Peyer's patch (tissue), 4 donors: ENCODE measurements at regions not wholly inside any gene's neighbourhood (a gene's known extent, or its start where the extent isn't known, plus 50 kb on each side); places are given as distances from the start of the nearest gene placed in this dataset.

Experiments used
- DNase-seq, 3 donors: peaks; one replicate each; pipeline ENCODE4 v3.0.0-alpha.2; 2017 to 2019
- H3K27ac ChIP-seq, 4 donors: fragments of 200-600 bp; sonication (generic); one replicate each; pipeline ENCODE4 v1.5.1; 2016 to 2019
- H3K27me3 ChIP-seq, 2 donors: fragments of 200-600 bp; sonication (generic); one replicate each; pipeline ENCODE4 v1.5.1; 2019
- H3K36me3 ChIP-seq, 3 donors: fragments of 200-600 bp; sonication (generic); one replicate each; pipeline ENCODE4 v1.5.1; 2016 to 2019
- H3K4me1 ChIP-seq, 4 donors: fragments of 200-600 bp; sonication (generic); one replicate each; pipeline ENCODE4 v1.5.1; 2016 to 2019
- H3K4me3 ChIP-seq, 4 donors: fragments of 200-600 bp; sonication (generic); 1 replicate in 3 of 4; 2 replicates in 1 of 4; pipeline ENCODE4 v1.5.1; 2016 to 2019; ENCODE audit warnings: mild to moderate bottlenecking in 1 of 4
- H3K9me3 ChIP-seq, 4 donors: fragments of 200-600 bp; sonication (generic); one replicate each; pipeline ENCODE4 v1.5.1; 2016 to 2019; ENCODE audit warnings: mild to moderate bottlenecking in 1 of 4
- CTCF ChIP-seq, 6 experiments: fragments of 450-650 bp in 4 of 6; fragments of 200-600 bp in 2 of 6; sonication (generic) in 1 of 6; IDR thresholded peaks; one replicate each; pipeline ENCODE4 v1.5.1; 2017 to 2019; ENCODE audit warnings: antibody characterized with exemption in 6 of 6, mild to moderate bottlenecking in 3 of 6, moderate library complexity in 1 of 6
- POLR2A ChIP-seq, 2 donors: fragments of 450-650 bp; IDR thresholded peaks; one replicate each; pipeline ENCODE4 v1.5.1; 2017; ENCODE audit warnings: antibody characterized with exemption in 2 of 2, mild to moderate bottlenecking in 2 of 2, moderate library complexity in 2 of 2

GRCh38 chr16:88286301-88286923 lies 96.3 kb upstream of the ZNF469 start:
- peaks cover 0 to 11% (median 3%) of the 10 kb centered on the region in 4 donors for H3K9me3 ChIP-seq
- peaks cover 0 to 5% (median 0%) of the 10 kb centered on the region in 4 donors for H3K4me1 ChIP-seq
- no peak for TF ChIP-seq CTCF (IDR thresholded peaks at IDR 0.05)
- TF ChIP-seq POLR2A (IDR thresholded peaks at IDR 0.05), result no peak
- no peak overlapping the region for H3K4me3 ChIP-seq
- no peaks in the 10 kb centered on the region for H3K36me3 ChIP-seq
- H3K27ac ChIP-seq, result no peak overlapping the region
- H3K27me3 ChIP-seq, result no peaks in the 10 kb centered on the region
- no peak for DNase-seq

GRCh38 chr16:88287219-88287618 lies 95.5 kb upstream of the ZNF469 start:
- H3K27me3 ChIP-seq, result no peaks in the 10 kb centered on the region
- peaks cover 0 to 11% (median 3%) of the 10 kb centered on the region in 4 donors for H3K9me3 ChIP-seq
- peaks cover 0 to 5% (median 0%) of the 10 kb centered on the region in 4 donors for H3K4me1 ChIP-seq
- no peak overlapping the region for H3K4me3 ChIP-seq
- no peak overlapping the region for H3K27ac ChIP-seq
- TF ChIP-seq POLR2A (IDR thresholded peaks at IDR 0.05), result no peak
- TF ChIP-seq CTCF (IDR thresholded peaks at IDR 0.05), result peak in 4 of 6 experiments; percentile 22 to 73 (median 53)
- H3K36me3 ChIP-seq, result no peaks in the 10 kb centered on the region
- no peak for DNase-seq

GRCh38 chr16:88288303-88288702 lies 94.5 kb upstream of the ZNF469 start:
- Histone ChIP-seq H3K4me1 (no peaks in the 10 kb centered on the region), H3K27ac (no peak overlapping the region), H3K9me3 (peaks cover 0 to 11% (median 3%) of the 10 kb centered on the region in 4 donors), H3K27me3 (no peaks in the 10 kb centered on the region), H3K4me3 (no peak overlapping the region), H3K36me3 (no peaks in the 10 kb centered on the region)
- DNase-seq, result no peak
- TF ChIP-seq CTCF (IDR thresholded peaks at IDR 0.05), result no peak

- Histone ChIP-seq H3K4me3 (no peak overlapping the region), H3K27ac (no peak overlapping the region), H3K9me3 (peaks cover 0 to 11% (median 3%) of the 10 kb centered on the region in 4 donors), H3K36me3 (no peaks in the 10 kb centered on the region), H3K4me1 (no peaks in the 10 kb centered on the region), H3K27me3 (no peaks in the 10 kb centered on the region)
- TF ChIP-seq POLR2A (IDR thresholded peaks at IDR 0.05), result no peak
- TF ChIP-seq CTCF (IDR thresholded peaks at IDR 0.05), result no peak
- DNase-seq, result no peak
These were observed 93.8 kb upstream of the ZNF469 start for GRCh38 chr16:88289001-88289400.

- no peaks in the 10 kb centered on the region for H3K4me1 ChIP-seq
- H3K9me3 ChIP-seq, result peaks cover 0 to 11% (median 3%) of the 10 kb centered on the region in 4 donors
- H3K36me3 ChIP-seq, result no peaks in the 10 kb centered on the region
- H3K27me3 ChIP-seq, result no peaks in the 10 kb centered on the region
- H3K4me3 ChIP-seq, result no peak overlapping the region
- H3K27ac ChIP-seq, result no peak overlapping the region
- no peak for DNase-seq
- no peak for TF ChIP-seq POLR2A (IDR thresholded peaks at IDR 0.05)
- no peak for TF ChIP-seq CTCF (IDR thresholded peaks at IDR 0.05)
These were observed 93.2 kb upstream of the ZNF469 start for GRCh38 chr16:88289561-88289960.
